GM18867 (cell line): ENCODE measurements at regions not wholly inside any gene's neighbourhood (a gene's known extent, or its start where the extent isn't known, plus 50 kb on each side); places are given as distances from the start of the nearest gene placed in this dataset.

Source experiments
- ATAC-seq: cut with Tn5 transposase; IDR thresholded peaks from one replicate; pipeline ENCODE4 v1.9.1; 2021; ENCODE audit warnings: mild to moderate bottlenecking, moderate library complexity; ENCODE audit not compliant: unreplicated experiment

GRCh38 chr13:106714271-106714982, 146.5 kb upstream of the ARGLU1 start:
- ATAC-seq = no peak

GRCh38 chr13:106712381-106712780, 144.4 kb upstream of the ARGLU1 start:
- no peak for ATAC-seq

- ATAC-seq = no peak
Measured at GRCh38 chr13:106710266-106710665, 142.3 kb upstream of the ARGLU1 start.

GRCh38 chr13:106709522-106709921, 141.6 kb upstream of the ARGLU1 start:
- no peak for ATAC-seq

- no peak for ATAC-seq
Measured at GRCh38 chr13:106702505-106702904, 134.6 kb upstream of the ARGLU1 start.

- ATAC-seq = no peak
Measured at GRCh38 chr13:106701771-106702341, 133.9 kb upstream of the ARGLU1 start.

- ATAC-seq = no peak
Measured at GRCh38 chr13:106700439-106700838, 132.5 kb upstream of the ARGLU1 start.

GRCh38 chr13:106700007-106700406, 132.1 kb upstream of the ARGLU1 start:
- no peak for ATAC-seq

- ATAC-seq = no peak
Measured at GRCh38 chr13:106699311-106699710, 131.4 kb upstream of the ARGLU1 start.

- no peak for ATAC-seq
Measured at GRCh38 chr13:106696719-106697118, 128.8 kb upstream of the ARGLU1 start.

GRCh38 chr13:106696140-106696539, 128.2 kb upstream of the ARGLU1 start:
- no peak for ATAC-seq

GRCh38 chr13:106695139-106695538, 127.2 kb upstream of the ARGLU1 start:
- no peak for ATAC-seq

- no peak for ATAC-seq
Measured at GRCh38 chr13:106691861-106692260, 123.9 kb upstream of the ARGLU1 start.

- ATAC-seq = no peak
Measured at GRCh38 chr13:106691341-106691740, 123.4 kb upstream of the ARGLU1 start.

- no peak for ATAC-seq
Measured at GRCh38 chr13:106690779-106691178, 122.8 kb upstream of the ARGLU1 start.

- ATAC-seq = no peak
Measured at GRCh38 chr13:106689906-106690305, 122.0 kb upstream of the ARGLU1 start.

GRCh38 chr13:106688940-106689339, 121.0 kb upstream of the ARGLU1 start:
- ATAC-seq = no peak

GRCh38 chr13:106686163-106686562, 118.2 kb upstream of the ARGLU1 start:
- ATAC-seq = no peak

- no peak for ATAC-seq
Measured at GRCh38 chr13:106685143-106685542, 117.2 kb upstream of the ARGLU1 start.

GRCh38 chr13:106683918-106684317, 116.0 kb upstream of the ARGLU1 start:
- ATAC-seq = no peak

- no peak for ATAC-seq
Measured at GRCh38 chr13:106683179-106683578, 115.2 kb upstream of the ARGLU1 start.

- ATAC-seq = no peak
Measured at GRCh38 chr13:106681997-106682396, 114.1 kb upstream of the ARGLU1 start.

- no peak for ATAC-seq
Measured at GRCh38 chr13:106681536-106681935, 113.6 kb upstream of the ARGLU1 start.
